HG02798 (cell line): ENCODE measurements at regions not wholly inside any gene's neighbourhood (a gene's known extent, or its start where the extent isn't known, plus 50 kb on each side); places are given as distances from the start of the nearest gene placed in this dataset.

Experiments
- ATAC-seq: cut with Tn5 transposase; IDR thresholded peaks from one replicate; pipeline ENCODE4 v1.9.1; 2021; ENCODE audit warnings: mild to moderate bottlenecking; ENCODE audit not compliant: unreplicated experiment, poor library complexity

DNA sequence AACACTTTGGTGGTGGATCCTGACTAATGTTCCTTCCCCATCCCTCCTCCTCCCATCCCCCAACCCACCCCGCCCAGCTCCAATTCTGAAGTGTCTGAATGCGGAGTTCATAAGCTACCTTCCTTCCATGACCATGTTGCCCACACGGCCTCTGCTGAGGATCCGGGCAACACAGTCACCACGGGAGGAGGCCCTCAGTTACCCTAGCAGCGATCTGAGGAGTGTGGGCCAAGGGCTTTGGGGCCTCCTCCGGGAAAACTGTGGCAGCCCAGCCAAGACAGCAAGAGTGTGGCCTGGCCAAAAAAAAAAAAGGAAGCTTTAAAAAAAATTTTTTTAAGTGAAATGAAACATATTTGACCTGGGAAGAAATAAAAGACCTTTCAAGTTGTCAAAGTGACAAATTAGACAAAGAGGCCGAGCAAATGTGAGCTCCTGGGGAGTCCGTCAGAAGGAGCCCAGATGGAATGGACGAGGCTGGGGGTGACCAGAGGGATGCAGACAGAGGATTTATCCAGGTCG is 169.0 kb upstream of the PKDCC start:
- ATAC-seq, result no peak

DNA sequence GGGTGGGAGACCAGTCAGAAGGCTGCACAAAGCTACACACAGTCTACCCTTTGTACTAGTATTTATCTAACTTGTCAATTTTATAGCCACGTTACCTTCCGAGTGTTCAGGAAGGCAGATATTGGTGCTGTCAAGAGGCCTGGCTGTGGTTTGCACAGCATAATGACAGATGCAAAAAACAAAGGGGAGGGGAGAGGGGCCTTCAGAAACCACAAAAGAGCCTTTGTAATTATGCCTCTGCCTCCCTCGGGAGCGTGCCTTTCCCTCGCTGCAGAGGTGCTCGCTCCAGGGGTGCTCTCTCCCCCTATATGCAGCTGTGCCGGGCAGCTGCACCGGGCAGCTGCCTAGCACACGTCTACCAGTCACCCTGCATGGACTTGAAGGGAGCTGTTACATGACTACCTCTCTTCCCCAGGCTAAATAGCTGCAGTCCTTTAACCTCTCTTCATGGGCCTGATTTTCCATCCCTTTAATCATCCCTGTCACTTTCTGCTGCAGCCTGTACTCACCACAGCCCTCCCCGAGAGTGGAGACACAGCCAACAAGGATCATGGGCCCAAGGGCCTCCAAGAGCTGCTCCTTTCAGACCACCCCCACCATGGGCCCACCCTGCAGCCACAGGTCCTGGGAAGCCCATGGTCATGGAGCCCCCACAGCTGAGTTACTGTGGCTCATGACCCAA is 168.4 kb upstream of the PKDCC start:
- ATAC-seq, result peak; percentile 46

DNA sequence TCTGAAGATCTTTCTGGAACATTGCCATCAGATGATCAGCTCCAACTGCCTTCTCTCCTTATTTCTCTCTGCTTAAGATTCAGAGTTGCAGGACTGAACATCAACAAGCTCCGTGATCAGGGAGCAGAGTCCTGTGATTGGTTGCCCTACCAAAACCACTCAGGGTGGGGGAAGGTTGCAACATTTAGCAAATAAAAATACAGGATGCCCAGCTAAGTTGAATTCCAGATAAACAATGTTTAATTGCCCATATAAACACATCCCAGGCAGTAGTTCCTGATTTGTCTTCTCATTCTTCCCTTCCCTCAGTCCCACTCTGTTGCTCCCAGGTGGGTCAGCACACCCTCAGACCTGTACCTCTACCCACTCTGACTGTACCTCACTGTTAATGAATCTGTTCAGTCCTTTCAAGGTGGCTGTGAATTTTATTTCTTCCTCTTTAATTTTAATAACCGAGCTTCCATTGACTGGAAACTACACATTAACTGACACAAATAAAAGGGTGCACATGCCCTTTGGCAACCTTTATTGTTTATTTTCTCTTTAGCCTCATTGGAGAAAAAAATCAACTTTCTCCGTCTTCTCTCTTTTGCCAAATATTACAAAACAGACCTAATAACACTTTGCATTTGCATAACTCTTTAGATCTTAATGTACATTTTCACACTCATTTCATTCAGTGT is 167.1 kb upstream of the PKDCC start:
- no peak for ATAC-seq

DNA sequence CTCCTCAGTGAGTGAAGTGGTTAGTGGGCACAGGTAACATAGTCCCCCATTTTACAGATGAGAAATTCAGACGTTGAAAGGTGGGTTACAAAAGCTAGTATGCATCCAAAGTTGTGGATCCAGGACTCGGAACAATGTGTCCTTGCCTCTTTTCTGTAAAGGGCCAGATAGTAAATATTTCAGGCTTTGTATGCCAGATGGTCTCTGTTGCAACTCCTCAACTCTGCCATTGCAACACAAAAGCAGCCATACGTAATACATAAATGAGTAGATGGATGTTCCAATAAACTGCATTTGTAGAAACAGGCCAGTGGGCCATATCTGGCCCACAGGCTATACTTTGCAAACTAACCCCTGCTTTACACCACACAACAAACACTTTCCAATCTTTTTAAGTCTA is 166.6 kb upstream of the PKDCC start:
- ATAC-seq, result no peak

DNA sequence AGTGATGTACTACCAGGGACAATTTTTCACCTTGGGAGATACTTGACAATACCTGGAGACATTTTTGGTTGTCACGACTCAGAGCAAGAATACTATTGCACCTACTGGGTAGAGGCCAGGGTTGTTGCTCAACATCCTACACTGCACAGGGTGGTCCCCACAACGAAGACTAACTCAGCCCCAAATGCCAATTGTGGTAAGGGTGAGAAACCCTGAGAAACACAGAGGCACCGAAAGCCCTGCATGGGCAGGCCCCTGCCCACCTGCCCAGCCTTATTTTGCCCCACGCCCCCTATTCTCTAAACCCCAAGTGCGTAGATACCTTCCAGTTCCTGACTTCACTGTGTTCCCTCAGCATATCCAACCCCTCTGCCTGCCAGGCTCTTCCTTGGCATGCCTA is 163.1 kb upstream of the PKDCC start:
- ATAC-seq, result no peak

DNA sequence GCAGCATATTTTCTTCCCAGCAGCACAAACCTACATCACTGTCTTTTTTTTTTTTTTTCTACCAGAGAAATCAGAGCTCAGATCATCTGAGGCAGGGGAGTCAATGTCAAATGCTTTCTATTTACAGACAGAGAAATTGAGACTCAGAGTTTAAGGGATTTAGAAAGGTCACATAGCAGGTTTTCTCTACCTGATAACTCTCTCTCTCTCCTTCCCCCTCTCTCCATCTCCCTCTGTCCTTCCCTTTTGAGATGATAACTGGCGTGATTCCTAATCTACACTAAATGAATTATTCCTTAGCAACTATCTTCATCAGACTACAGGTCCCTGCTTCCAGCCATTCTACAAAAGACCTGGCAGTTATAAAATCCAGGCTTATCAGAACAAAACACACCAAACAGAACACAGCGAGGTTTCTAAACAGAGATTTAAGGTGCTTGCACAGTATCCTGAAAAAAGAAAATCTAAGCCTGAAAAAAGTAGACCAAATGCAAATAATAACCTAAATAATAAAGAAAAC is 161.6 kb upstream of the PKDCC start:
- no peak for ATAC-seq

DNA sequence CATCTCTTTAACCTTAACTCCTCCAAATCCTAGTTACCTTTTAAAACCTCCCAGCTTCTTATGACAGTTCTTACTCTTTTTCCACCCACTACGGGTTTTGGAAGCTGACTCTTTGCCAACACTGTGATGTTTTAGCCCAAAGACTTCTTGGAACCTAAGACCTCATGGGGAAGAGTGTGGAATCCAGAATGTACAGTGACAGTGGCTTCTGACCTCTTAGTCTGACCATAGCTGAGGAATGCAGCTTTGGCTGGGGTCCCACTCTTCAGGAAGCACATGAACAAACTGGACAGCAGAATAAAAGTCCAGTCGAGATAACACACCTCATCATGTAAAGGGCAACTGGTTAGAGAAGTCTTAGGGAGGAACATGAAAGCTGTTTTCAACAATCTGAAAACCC is 161.1 kb upstream of the PKDCC start:
- no peak for ATAC-seq

DNA sequence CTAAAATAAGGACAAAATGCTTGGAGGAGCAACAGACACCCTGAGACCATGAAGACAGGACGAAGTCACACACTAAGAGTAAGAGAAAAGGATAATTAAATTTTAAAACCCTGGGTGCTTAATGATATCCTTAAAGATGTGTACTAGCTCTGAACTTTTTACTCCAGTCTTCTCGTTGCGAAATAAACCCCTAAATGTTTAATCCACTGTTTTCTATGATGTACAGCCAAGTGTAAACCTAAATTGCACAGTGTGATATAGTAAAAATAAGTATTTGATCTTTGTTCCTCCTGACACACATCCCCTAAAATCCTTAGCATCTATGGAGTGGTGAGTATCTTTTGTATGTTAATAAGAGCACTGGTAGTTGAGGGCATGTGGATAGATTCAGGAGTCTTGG is 157.5 kb upstream of the PKDCC start:
- ATAC-seq, result no peak

DNA sequence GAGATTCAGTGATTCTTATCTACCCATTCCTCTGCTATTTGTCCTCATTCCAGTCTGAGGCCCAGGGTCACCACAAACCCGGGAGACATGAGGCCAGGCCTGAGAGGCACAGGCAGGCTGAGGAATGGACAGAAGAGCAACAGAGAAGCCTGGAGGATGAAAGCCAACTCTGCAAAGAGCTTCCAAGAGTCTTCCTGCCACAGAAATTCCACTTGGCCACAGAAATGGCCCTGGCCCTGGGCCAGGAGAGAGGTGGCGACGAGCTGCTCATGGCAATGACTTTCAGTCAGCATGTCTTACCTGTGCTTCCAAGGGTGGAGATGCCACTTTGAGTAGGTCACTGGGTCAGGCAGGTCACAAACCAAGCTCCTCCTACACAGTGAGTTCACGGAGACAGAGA is 155.3 kb upstream of the PKDCC start:
- ATAC-seq, result no peak

DNA sequence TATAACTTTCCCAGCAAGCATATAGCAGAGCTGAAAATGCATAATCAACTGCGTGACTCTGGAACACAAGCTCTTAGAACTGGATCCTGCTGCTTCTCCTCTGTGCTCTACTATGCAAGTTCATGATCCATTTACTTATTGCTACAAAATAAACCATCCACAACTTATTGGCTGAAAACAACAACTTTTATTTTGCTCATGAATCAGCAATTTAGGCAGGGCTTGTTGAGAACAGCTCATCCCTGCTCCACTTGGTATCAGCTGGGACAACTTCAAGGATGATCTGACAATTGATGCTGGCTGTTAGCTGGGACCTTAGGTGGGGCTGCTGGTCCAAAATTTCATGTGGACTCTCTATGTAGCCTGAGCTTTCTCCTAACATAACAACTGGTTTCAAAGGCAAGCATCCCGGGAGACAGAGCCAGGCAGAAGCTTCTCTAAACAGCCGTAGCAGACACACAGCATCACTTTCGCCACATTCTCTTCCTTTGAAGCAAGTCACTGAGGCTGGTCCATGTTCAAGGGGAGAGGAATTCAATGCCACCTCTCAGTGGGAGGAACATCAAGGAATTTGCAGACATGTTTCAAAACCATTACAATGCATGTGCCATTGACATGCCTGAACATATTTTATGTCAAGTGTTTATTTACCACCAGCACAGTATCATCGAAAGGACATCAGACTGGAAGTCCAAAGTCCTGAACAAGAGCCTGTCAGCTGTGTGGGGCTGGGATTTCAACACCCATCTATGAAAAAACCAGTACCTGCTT is 153.1 kb upstream of the PKDCC start:
- ATAC-seq, result no peak

DNA sequence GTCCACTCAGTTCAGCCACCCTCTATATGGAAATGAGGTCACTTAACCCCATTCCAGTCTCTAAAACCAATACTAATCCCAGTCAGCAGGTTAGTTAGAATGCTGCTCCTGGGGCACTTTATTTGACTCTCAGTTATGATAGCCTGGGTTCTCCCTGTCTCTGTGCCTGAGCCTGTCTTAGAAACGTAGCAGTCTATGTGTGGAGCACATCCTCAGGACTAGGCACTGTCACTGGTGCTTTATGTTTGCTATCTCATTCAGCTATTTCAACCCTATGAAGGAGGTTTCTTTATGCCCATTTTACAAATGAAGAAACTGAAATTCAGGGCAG is 152.5 kb upstream of the PKDCC start:
- ATAC-seq, result no peak

DNA sequence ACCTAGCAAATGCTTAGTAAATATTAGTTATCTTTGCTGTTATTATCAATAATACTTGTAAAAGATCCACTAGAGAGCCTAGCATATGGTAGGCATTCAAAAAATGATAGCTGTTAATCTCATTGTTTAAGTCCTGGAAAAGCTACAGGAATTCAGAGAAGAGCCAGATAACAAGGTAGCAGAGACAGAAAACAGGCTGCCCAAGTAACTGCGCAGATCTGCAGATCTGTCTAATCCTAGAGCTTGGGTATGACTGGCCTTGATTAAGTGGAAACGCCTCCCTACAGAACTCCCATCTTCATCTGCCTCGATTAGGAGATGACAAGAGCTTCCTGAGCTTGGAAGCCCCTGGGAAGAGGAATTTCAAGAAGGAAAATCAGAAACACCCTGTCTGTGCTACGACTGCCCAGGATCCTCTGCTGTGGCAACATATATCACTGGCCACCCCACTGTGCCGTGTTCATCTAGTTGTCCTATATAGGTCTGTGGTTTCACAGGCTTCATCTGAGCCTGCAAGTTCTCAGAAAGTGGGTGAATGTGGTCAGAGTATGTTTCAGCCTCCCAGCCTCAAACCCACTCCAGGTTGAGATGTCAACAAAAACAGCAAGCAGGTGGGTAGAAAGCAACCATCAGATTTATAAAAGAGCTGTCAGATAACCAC is 151.5 kb upstream of the PKDCC start:
- peak; percentile 99 for ATAC-seq

DNA sequence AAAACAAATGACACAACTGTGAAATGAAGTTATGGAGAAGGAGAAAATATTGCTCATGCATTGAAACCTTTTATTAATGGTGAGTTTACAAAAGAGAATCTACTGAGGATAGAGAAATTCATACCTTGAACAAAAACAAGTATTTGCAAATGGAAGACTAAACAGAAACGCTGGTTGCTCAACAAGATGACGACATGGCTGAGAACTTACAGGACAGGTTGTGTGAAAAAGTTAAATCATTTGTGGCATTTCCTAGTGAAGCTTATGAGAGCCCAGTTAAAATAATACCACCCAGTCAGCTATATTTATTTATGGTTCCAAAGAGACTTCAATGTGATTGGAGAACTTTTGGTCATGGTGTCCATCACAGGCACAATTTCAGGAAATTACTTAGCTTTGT is 148.6 kb upstream of the PKDCC start:
- ATAC-seq, result no peak

DNA sequence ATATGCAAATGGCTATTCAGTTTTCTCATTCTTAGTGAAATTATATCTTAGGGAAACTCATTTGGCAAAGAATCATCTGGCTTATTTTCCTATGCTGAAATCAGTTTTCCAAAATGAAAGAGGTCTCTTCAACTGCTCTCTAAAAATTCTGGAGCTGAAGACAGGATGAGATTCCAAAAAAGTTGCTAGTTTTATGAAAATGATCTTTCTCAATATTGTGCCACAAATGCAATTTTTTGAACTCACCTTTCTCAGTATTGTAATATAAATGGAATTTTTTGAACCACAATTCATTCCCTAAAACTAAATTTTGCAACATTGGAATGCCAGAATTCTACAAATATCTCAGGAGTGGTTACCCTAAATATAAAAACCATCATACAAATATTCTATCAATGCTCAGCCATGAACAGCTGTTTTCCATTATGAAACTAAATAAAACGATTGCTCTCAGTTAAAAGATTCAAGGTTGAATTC is 147.7 kb upstream of the PKDCC start:
- ATAC-seq, result no peak

DNA sequence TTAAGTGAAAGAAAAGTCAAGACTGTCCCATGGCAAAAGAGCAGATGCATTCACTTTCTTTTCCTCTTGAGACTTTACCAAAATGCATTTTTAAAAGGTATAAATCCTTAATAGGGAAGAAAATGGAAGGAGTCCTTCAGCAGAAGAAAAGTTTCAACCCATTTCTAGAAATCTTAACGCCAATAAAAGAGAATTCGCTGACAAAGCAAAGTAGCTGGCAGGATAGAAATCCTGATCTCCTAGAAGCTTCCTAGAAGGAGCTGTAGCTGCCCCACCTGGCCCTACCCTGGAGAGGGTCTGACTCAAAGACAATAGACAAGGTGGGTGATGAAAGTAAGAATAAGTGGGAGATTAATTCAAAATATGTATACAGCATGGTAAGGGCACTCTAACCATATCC is 144.9 kb upstream of the PKDCC start:
- ATAC-seq, result no peak

DNA sequence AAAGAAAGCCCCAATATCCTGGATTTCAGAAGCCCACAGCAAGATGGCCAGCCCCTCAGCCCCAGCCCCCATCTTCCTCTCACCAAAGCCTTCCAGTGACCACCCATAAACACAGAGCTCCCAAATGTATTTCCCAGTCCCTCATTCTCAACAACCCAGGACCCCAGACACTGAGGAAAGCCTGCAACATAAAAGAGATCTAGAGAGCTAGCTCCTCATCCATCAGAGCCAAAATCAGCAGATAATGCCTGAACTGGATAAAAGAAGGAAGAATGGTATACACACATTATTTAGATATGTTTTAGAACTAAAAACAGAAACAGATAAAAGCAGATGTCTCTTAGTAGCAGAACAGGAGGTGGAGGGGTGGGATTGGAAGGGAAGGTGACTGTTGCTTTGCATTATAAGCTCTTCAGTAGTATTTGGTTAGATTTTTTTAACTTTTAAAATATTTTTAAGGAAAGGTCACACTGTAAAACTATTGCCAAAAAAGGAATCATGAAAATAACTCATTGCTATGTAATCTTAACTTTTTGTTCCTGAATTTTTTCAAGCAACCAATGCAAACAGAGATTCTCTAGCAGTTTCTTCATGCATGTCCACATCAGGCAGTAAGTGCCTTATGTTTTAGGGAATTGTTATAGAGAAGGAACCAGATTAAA is 144.2 kb upstream of the PKDCC start:
- no peak for ATAC-seq

DNA sequence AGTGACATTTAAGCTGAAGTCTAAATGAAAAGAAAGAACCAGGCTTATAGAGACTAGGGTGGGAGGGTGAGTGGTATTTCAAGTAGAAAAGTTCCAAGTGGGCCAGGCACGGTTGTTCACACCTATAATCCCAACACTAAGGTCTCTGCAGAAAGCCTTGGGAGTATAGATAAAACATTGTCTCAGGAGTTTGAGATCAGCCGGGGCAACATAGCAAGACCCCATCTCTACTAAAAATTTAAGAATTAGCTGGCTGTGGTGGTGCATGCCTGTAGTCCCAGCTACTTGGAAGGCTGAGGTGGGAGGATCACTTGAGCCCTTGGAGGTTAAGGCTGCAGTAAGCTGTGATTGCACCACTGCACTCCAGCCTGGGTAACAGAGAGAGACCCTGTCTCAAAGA is 143.4 kb upstream of the PKDCC start:
- ATAC-seq, result no peak

DNA sequence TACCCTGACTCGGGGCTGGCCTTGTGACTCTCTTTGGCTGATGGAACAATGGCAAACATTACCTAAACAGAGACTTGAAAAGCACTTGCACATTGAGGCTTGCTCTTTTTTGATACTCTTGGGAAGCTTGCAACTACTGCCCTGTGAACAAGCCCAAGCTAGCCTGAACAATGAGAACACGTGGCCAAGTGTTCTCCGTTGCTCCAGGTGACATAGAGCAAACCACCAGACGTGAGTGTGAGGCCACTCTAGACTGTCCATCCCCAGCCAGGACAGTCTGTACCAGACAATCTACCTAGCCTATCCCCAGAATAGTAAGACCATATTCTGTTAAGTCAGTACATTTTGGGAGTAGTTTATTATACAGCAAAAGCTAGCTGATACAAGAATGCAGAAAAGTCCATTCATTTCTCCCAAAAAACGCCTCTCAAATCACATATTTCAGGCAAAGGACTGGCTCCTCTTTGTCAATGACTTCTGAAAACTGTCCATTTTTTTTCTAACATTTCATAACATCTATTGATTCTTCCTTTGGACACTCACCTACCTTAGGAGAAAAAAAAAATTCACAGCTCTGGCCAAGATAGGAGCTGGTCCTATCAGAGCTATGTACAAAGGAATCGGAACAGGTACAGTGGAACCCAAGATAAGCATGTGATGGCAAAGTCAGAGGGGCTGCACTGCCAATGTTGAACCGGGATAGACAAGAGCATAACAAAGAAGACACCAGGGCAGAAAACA is 142.1 kb upstream of the PKDCC start:
- ATAC-seq, result no peak

DNA sequence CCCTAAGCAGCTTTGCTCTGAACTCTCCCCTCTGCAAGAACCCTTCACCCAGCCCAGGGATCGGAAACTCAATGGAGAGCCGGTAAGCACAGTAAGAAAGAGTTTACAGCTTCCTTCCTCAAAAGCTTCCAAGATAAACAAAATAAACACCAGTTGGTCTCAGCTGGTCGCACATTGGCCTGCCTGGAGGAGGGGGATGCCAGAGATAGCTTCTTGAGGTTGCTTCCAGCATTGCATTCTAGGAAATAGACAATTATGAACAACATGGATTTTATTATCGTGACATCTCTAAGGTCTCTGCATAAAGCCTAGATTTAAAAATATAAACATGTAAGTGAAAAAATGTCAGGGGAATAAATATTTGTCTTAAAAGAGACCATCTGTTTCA is 141.5 kb upstream of the PKDCC start:
- ATAC-seq, result no peak
